Nephron (organoid): ENCODE measurements at regions not wholly inside any gene's neighbourhood (a gene's known extent, or its start where the extent isn't known, plus 50 kb on each side); places are given as distances from the start of the nearest gene placed in this dataset.

ENCODE experiments used
- H3K27ac Mint-ChIP-seq, 3 experiments: 2 replicates each; pipeline ENCODE4 v1.8.0; 2020; ENCODE audit warnings: mixed read lengths in 3 of 3, mild to moderate bottlenecking in 2 of 3, moderate library complexity in 1 of 3
- H3K27me3 Mint-ChIP-seq: 2 replicates; pipeline ENCODE4 v1.8.0; 2021; ENCODE audit warnings: low read depth, mild to moderate bottlenecking, moderate library complexity, mixed read lengths
- H3K36me3 Mint-ChIP-seq: 2 replicates; pipeline ENCODE4 v1.8.0; 2020; ENCODE audit warnings: low read depth, mixed read lengths
- H3K4me1 Mint-ChIP-seq: 2 replicates; pipeline ENCODE4 v1.8.0; 2020; ENCODE audit warnings: mixed read lengths
- H3K4me3 Mint-ChIP-seq, 3 experiments: 2 replicates each; pipeline ENCODE4 v1.8.0; 2020; ENCODE audit warnings: mild to moderate bottlenecking in 3 of 3, mixed read lengths in 3 of 3, moderate library complexity in 2 of 3
- H3K9me3 Mint-ChIP-seq: 2 replicates; pipeline ENCODE4 v1.8.0; 2020; ENCODE audit warnings: mixed read lengths
- CTCF ChIP-seq, 3 experiments: fragments of 200-600 bp; sonication (generic); IDR thresholded peaks; one replicate each; pipeline ENCODE4 v1.5.0; 2021; ENCODE audit warnings: antibody characterized with exemption in 3 of 3; ENCODE audit not compliant: unreplicated experiment in 3 of 3

- no peaks in the 10 kb centered on the region for H3K9me3 Mint-ChIP-seq
- H3K27me3 Mint-ChIP-seq: peaks cover 3% of the 10 kb centered on the region
- peaks cover 67% of the 10 kb centered on the region for H3K4me1 Mint-ChIP-seq
- peak overlapping the region; percentile 53 to 89 (median 79) for H3K27ac Mint-ChIP-seq
- no peaks in the 10 kb centered on the region for H3K36me3 Mint-ChIP-seq
- no peak for TF ChIP-seq CTCF (IDR thresholded peaks at IDR 0.05; ENCODE audit: unreplicated experiment in 3 of 3)
- no peak overlapping the region for H3K4me3 Mint-ChIP-seq
Measured at GRCh38 chr2:43031471-43032212, 194.8 kb downstream of the ZFP36L2 start.

- peak overlapping the region in 2 of 3 experiments; percentile 74 to 76 for H3K27ac Mint-ChIP-seq
- peaks cover 67% of the 10 kb centered on the region for H3K4me1 Mint-ChIP-seq
- H3K9me3 Mint-ChIP-seq: no peaks in the 10 kb centered on the region
- H3K36me3 Mint-ChIP-seq: no peaks in the 10 kb centered on the region
- no peak for TF ChIP-seq CTCF (IDR thresholded peaks at IDR 0.05; ENCODE audit: unreplicated experiment in 3 of 3)
- H3K4me3 Mint-ChIP-seq: no peak overlapping the region
- H3K27me3 Mint-ChIP-seq: peaks cover 7% of the 10 kb centered on the region
Measured at GRCh38 chr2:43030551-43031307, 195.7 kb downstream of the ZFP36L2 start.

GRCh38 chr2:43029186-43029585, 197.2 kb downstream of the ZFP36L2 start:
- H3K36me3 Mint-ChIP-seq: no peaks in the 10 kb centered on the region
- H3K27me3 Mint-ChIP-seq: peaks cover 7% of the 10 kb centered on the region
- peak overlapping the region in 2 of 3 experiments; percentile 52 to 62 for H3K27ac Mint-ChIP-seq
- H3K4me1 Mint-ChIP-seq: peaks cover 76% of the 10 kb centered on the region
- H3K4me3 Mint-ChIP-seq: no peak overlapping the region
- H3K9me3 Mint-ChIP-seq: no peaks in the 10 kb centered on the region
- TF ChIP-seq CTCF (IDR thresholded peaks at IDR 0.05; ENCODE audit: unreplicated experiment in 3 of 3): no peak

GRCh38 chr2:43028188-43028587, 198.2 kb downstream of the ZFP36L2 start:
- no peaks in the 10 kb centered on the region for H3K36me3 Mint-ChIP-seq
- TF ChIP-seq CTCF (IDR thresholded peaks at IDR 0.05; ENCODE audit: unreplicated experiment in 3 of 3): no peak

GRCh38 chr2:43027097-43027873, 199.1 kb downstream of the ZFP36L2 start:
- peaks cover 6% of the 10 kb centered on the region for H3K9me3 Mint-ChIP-seq
- H3K4me3 Mint-ChIP-seq: no peak overlapping the region
- no peak for TF ChIP-seq CTCF (IDR thresholded peaks at IDR 0.05; ENCODE audit: unreplicated experiment in 3 of 3)
- peak overlapping the region; percentile 52 to 90 (median 77) for H3K27ac Mint-ChIP-seq
- H3K36me3 Mint-ChIP-seq: peaks cover 5% of the 10 kb centered on the region
- peaks cover 67% of the 10 kb centered on the region for H3K4me1 Mint-ChIP-seq
- H3K27me3 Mint-ChIP-seq: peaks cover 12% of the 10 kb centered on the region

More at GRCh38 chr2:43028188-43028587, 198.2 kb downstream of the ZFP36L2 start:
- peak overlapping the region; percentile 52 to 90 (median 77) for H3K27ac Mint-ChIP-seq
- peaks cover 73% of the 10 kb centered on the region for H3K4me1 Mint-ChIP-seq
- H3K27me3 Mint-ChIP-seq: peaks cover 7% of the 10 kb centered on the region
- no peak overlapping the region for H3K4me3 Mint-ChIP-seq
- H3K9me3 Mint-ChIP-seq: no peaks in the 10 kb centered on the region
